SU-DHL-6 (cell line): ENCODE measurements at regions not wholly inside any gene's neighbourhood (a gene's known extent, or its start where the extent isn't known, plus 50 kb on each side); places are given as distances from the start of the nearest gene placed in this dataset.

ENCODE experiments used
- EZH2phosphoT487 ChIP-seq: fragments of 200-600 bp; sonication (generic), shearing (Covaris generic); conservative IDR thresholded peaks from 2 replicates; pipeline ENCODE4 v1.6.1; 2018; ENCODE audit warnings: mild to moderate bottlenecking, antibody characterized with exemption, low read length, moderate library complexity, mixed read lengths
- TF ChIP-seq, protein P1 (sequence below): fragments of 200-600 bp; sonication (generic); IDR thresholded peaks from one replicate; pipeline ENCODE4 v1.5.1; 2017; ENCODE audit warnings: antibody characterized with exemption, mild to moderate bottlenecking, low read length, moderate library complexity; ENCODE audit not compliant: insufficient read depth, poor library complexity, severe bottlenecking

DNA sequence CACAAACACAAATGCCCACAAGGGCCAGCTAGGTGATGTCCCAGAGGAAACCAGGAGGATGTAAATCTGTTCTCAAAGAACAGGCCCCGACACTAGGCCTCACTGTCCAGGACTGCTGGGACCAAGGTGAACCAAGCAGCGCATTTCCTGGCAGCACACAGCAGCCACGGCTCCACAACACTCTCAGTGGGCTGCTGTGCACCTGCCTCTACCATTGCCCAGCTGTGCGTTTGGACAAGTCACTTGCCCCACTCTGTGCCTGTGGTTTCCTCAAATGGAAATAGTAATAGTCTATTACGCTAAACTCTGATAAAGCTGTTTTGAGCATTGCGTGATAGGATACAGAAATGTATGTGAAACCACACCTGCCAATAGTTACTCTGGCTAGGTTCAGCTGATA, 544.5 kb downstream of the BNC2 start:
- TF ChIP-seq, protein P1, sequence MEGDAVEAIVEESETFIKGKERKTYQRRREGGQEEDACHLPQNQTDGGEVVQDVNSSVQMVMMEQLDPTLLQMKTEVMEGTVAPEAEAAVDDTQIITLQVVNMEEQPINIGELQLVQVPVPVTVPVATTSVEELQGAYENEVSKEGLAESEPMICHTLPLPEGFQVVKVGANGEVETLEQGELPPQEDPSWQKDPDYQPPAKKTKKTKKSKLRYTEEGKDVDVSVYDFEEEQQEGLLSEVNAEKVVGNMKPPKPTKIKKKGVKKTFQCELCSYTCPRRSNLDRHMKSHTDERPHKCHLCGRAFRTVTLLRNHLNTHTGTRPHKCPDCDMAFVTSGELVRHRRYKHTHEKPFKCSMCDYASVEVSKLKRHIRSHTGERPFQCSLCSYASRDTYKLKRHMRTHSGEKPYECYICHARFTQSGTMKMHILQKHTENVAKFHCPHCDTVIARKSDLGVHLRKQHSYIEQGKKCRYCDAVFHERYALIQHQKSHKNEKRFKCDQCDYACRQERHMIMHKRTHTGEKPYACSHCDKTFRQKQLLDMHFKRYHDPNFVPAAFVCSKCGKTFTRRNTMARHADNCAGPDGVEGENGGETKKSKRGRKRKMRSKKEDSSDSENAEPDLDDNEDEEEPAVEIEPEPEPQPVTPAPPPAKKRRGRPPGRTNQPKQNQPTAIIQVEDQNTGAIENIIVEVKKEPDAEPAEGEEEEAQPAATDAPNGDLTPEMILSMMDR, result no peak
- TF ChIP-seq EZH2phosphoT487, result no peak
